ENCODE measurements at regions not wholly inside any gene's neighbourhood (a gene's known extent, or its start where the extent isn't known, plus 50 kb on each side); places are given as distances from the start of the nearest gene placed in this dataset.

DNA sequence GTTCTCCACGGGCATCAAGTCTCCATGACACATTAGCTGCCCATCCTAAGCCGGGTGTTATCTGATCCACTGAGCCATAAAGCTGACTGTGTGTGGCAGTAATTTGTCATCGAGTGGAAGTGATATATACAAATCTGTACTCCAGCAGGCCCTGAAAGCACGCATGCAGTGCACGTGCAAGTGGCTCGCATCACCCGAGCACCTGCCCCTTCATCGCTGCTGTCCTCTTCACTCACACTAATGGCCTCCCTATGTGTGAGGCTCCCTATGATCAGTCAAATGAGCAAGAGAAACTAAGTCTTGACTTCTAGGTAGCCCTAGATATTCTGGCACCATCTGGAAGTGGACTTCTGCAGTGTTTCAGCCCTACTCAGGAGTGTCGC is 248.6 kb downstream of the MATN1 start:
- H3K9me3 Mint-ChIP-seq = peaks cover 0 to 1% (median 0%) of the 10 kb centered on the region in 6 donors
- DNase-seq = no peak
- H3K4me3 Mint-ChIP-seq = no peak overlapping the region
- peaks cover 0 to 2% (median 0%) of the 10 kb centered on the region in 3 donors for H3K27me3 Mint-ChIP-seq (ENCODE audit: low read depth in 3 of 3)
- no peaks in the 10 kb centered on the region for H3K4me1 Mint-ChIP-seq
- peak overlapping the region in 1 of 6 donors; percentile 18 for H3K27ac Mint-ChIP-seq
- H3K36me3 Mint-ChIP-seq = no peaks in the 10 kb centered on the region

DNA sequence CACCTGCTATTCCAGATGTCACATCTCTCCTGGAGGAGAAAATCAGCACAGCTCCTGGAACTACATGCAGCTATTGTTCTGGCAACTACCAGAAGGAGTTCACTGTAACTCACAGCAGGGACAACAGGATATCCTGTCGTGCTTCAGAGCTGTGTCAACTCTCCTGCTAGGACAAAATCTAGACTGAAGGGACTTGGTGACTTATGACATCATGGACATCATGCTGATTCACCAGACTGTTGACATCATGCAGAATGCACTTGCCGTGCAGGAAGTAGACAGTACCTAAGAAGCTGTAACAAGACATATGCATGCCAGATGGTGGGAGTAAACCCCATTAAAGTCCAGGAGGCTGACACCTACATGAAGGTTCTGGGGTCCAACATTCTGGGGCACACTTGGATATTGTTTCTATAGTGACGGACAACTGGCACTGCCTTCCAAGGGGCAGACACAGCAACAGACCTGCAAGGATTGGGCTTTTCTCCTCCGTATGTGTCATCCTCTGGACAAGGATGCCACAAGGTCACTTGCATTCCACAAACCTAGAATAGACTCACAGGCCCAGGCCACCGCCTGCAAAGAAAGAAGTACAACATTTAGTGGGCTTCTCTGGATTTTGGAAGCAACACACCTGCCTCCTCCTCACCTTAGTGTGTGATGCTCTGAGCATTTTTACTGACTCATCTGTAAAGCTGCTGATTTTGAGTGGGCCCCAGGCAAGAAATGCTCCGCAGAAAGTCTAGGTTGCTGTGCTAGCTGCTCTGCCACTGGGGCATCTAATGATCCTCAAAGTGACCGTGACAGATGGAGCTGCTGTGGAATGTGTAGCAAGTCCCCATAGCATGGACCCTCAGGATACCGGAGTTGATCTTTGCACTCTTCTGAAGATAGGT is 249.2 kb downstream of the MATN1 start:
- Mint-ChIP-seq H3K27me3 (ENCODE audit: low read depth in 3 of 3) (peaks cover 0 to 2% (median 0%) of the 10 kb centered on the region in 3 donors), H3K9me3 (peaks cover 0 to 1% (median 0%) of the 10 kb centered on the region in 6 donors), H3K36me3 (no peaks in the 10 kb centered on the region), H3K27ac (no peak overlapping the region), H3K4me1 (no peaks in the 10 kb centered on the region), H3K4me3 (no peak overlapping the region)
- no peak for DNase-seq

DNA sequence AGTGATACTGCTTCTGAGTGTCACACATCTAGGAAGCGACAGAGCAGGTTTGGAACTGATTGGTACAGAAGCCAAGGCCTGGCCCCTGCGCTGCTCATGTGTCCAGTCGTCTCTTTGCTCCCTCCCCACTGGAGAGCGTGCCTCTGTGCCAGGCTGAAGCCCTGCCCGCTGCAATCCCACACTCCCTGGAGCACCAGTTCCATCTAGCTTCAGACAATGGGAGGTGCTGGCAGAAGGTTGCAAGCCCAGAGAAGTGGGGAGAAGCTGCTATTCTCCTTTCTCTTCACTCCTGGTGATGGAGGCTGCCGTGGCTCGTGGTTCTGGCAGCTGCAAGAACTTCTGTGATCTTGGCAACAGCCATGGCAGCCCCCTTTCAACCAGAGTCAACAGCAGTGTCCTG is 250.9 kb downstream of the MATN1 start:
- Mint-ChIP-seq H3K27me3 (ENCODE audit: low read depth in 3 of 3) (peaks cover 0 to 2% (median 0%) of the 10 kb centered on the region in 3 donors), H3K4me1 (no peaks in the 10 kb centered on the region), H3K9me3 (peaks cover 0 to 1% (median 0%) of the 10 kb centered on the region in 6 donors), H3K27ac (no peak overlapping the region), H3K36me3 (no peaks in the 10 kb centered on the region), H3K4me3 (no peak overlapping the region)
- DNase-seq = no peak

DNA sequence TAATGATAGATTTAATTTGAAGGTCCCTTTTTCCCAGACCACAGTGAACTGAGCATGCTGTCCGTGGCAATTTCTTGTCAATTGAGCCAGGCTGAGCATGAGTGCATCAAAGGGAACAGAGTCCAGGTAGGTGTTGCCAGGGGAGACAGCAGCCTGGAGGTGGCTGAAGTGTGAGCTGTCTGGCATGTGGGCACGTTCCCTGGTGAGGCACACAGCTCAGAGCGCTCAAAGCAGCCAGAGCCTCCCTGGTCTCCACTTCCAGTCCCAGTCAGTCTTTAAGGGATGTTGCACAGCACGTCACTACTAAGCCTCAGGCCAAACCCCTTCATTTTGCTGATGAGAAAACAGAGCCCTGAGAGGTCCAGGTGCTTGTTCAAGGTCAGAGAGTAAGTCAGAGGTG is 251.4 kb downstream of the MATN1 start:
- no peaks in the 10 kb centered on the region for H3K4me1 Mint-ChIP-seq
- H3K27me3 Mint-ChIP-seq (ENCODE audit: low read depth in 3 of 3) = peaks cover 0 to 2% (median 0%) of the 10 kb centered on the region in 3 donors
- no peak overlapping the region for H3K27ac Mint-ChIP-seq
- H3K4me3 Mint-ChIP-seq = no peak overlapping the region
- peaks cover 0 to 1% (median 0%) of the 10 kb centered on the region in 6 donors for H3K9me3 Mint-ChIP-seq
- no peak for DNase-seq
- H3K36me3 Mint-ChIP-seq = no peaks in the 10 kb centered on the region

DNA sequence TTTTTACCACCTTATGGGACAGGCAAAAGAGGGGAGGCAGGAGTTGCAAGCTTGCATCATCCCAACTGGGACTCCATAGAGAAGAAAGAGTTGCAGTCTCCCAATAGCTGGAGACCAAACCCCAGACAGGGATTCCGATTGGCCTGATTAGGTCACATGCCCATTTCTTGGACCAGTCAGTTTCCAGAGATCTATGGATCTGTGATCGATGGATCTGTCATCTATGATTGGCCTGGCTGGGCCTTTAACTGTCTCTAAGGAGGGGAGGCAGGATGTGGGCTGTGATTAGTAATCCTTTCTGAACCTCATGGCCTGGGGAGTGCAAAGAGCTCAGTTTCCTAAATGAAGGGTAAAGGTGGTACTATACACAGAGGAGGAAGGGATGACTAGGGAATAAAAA is 252.1 kb downstream of the MATN1 start:
- Mint-ChIP-seq H3K36me3 (no peaks in the 10 kb centered on the region), H3K4me1 (no peaks in the 10 kb centered on the region), H3K9me3 (peaks cover 0 to 1% (median 0%) of the 10 kb centered on the region in 6 donors), H3K27me3 (ENCODE audit: low read depth in 3 of 3) (peaks cover 0 to 2% (median 0%) of the 10 kb centered on the region in 3 donors), H3K27ac (no peak overlapping the region), H3K4me3 (no peak overlapping the region)
- DNase-seq = no peak

DNA sequence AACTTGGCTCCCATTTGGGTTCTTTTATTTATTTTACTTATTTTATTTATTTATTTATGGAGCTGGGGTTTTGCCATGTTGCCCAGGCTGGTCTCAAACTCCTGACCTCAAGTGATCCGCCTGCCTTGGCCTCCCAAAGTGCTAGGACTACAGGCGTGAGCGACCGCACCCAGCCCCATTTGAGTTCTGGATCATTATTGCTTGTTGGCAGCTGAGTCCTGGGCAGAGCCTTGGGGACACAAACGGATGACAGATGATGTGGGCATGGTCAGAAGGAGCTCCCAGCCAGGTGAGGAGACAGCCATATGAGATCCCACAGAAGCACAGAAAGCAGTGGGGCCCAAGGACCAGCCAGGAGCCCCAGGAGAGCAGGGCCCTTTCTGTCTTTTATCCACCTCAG is 254.0 kb downstream of the MATN1 start:
- Mint-ChIP-seq H3K27me3 (ENCODE audit: low read depth in 3 of 3) (peaks cover 0 to 2% (median 0%) of the 10 kb centered on the region in 3 donors), H3K27ac (no peak overlapping the region), H3K4me1 (no peaks in the 10 kb centered on the region), H3K4me3 (no peak overlapping the region), H3K9me3 (peaks cover 0 to 1% (median 0%) of the 10 kb centered on the region in 6 donors), H3K36me3 (no peaks in the 10 kb centered on the region)
- DNase-seq = no peak

DNA sequence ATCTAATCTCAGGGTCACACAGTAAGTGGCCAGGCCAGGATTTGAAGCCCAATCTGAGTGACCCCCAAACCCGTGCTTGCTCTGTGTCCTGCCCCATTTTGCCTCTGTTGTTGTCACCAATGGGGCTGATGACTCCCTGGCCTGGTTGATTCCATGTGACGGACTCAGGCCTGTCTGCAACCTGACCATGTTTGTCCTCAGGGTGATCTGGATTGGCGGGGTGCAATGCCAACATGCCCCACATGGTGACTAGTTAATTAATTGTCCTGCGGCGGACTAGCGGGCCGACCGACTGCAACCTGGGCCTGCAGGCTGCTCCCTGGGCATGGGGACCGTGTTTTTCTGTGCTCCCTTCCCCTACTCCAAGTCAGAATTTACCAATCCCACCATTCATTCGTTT is 256.3 kb downstream of the MATN1 start:
- no peaks in the 10 kb centered on the region for H3K4me1 Mint-ChIP-seq
- no peak for DNase-seq
- H3K27me3 Mint-ChIP-seq (ENCODE audit: low read depth in 3 of 3) = peaks cover 0 to 4% (median 0%) of the 10 kb centered on the region in 3 donors
- no peak overlapping the region for H3K27ac Mint-ChIP-seq
- peaks cover 0 to 1% (median 0%) of the 10 kb centered on the region in 6 donors for H3K9me3 Mint-ChIP-seq
- H3K36me3 Mint-ChIP-seq = no peaks in the 10 kb centered on the region
- no peak overlapping the region for H3K4me3 Mint-ChIP-seq

DNA sequence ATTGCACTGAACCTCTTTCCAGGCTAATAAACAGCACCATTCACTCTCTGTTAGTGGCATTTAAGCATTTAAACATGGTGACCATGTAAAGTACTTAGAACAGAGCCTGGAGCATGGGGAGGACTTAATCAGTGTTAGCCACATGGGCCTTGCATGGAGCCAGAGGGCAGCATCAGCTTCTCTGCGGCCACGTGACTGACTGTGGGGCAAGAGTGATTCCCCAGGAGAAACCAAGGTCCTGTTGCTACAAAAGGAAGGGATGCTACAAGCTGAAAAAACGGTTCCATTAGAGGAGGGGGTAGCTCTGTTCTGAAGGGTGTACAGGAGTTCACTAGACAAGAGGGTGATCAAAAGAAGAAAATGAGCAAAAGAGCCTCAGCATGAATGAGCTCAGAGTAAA is 256.8 kb downstream of the MATN1 start:
- Mint-ChIP-seq H3K36me3 (no peaks in the 10 kb centered on the region), H3K27me3 (ENCODE audit: low read depth in 3 of 3) (peaks cover 0 to 4% (median 0%) of the 10 kb centered on the region in 3 donors), H3K4me3 (no peak overlapping the region), H3K27ac (no peak overlapping the region), H3K9me3 (peaks cover 0 to 1% (median 0%) of the 10 kb centered on the region in 6 donors), H3K4me1 (no peaks in the 10 kb centered on the region)
- DNase-seq = no peak

DNA sequence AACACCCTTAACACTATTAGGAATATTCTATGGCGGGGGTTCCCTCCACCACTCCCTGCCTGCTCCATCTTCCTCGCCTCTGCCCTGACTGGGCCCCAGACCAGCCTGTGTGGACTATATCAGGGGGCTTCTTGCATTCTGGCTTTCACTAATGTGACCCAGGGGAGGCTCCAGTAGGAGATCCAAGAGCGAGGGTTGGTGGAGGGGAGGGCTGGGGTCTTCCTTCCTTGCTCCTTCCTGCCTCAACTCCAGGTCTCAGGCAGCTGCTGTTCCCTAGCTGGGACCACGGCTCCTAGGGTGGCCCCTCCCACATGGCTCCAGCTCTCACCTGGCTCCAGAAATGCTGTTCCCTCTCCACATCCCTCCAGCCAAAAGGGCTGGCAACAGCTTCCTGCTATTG is 257.4 kb downstream of the MATN1 start:
- no peak overlapping the region for H3K27ac Mint-ChIP-seq
- no peaks in the 10 kb centered on the region for H3K36me3 Mint-ChIP-seq
- H3K4me3 Mint-ChIP-seq = no peak overlapping the region
- no peak for DNase-seq
- peaks cover 0 to 1% (median 0%) of the 10 kb centered on the region in 6 donors for H3K9me3 Mint-ChIP-seq
- no peaks in the 10 kb centered on the region for H3K4me1 Mint-ChIP-seq
- peaks cover 0 to 4% (median 2%) of the 10 kb centered on the region in 3 donors for H3K27me3 Mint-ChIP-seq (ENCODE audit: low read depth in 3 of 3)

DNA sequence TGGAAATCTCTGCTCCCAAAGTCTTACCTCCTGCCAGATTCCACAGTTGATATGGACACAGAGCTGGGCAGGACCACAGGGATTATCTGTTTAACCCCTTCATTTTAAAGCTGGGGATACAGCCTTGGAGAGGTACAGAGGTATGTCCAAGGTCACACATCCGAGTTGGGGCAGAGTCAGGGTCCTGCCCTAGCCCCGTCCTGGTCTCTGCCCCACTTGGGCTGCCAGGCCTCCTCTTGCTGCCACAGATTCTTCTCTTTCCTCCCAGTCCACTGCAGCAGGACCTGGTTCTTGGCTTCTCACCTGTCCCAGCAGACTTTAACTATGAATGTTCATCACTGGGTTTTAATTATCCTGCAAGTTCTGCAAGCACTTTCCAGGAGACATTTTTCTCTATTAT is 258.3 kb downstream of the MATN1 start:
- DNase-seq = no peak
- Mint-ChIP-seq H3K9me3 (peaks cover 0 to 1% (median 0%) of the 10 kb centered on the region in 6 donors), H3K27ac (no peak overlapping the region), H3K27me3 (ENCODE audit: low read depth in 3 of 3) (peaks cover 0 to 4% (median 2%) of the 10 kb centered on the region in 3 donors), H3K4me1 (no peaks in the 10 kb centered on the region), H3K4me3 (no peak overlapping the region), H3K36me3 (no peaks in the 10 kb centered on the region)

DNA sequence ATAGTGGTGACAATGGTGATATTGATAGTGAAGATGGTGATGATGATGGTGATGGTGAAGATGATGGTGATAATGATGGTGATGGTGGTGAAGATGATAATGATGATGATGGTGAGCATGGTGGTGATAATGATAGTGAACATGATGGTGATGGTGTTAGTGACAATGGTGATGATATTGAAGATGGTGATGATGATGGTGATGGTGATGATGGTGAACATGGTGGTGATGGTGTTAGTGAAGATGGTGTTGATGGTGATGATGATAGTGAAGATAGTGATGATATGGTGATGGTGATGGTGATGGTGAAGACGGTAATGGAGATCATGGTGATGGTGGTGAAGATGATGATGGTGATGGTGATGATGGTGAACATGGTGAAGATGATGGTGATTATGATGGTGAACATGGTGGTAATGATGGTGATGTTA is 259.2 kb downstream of the MATN1 start:
- no peaks in the 10 kb centered on the region for H3K4me1 Mint-ChIP-seq
- no peak overlapping the region for H3K4me3 Mint-ChIP-seq
- peaks cover 0 to 1% (median 0%) of the 10 kb centered on the region in 6 donors for H3K9me3 Mint-ChIP-seq
- no peaks in the 10 kb centered on the region for H3K36me3 Mint-ChIP-seq
- no peak overlapping the region for H3K27ac Mint-ChIP-seq
- H3K27me3 Mint-ChIP-seq (ENCODE audit: low read depth in 3 of 3) = peaks cover 2% of the 10 kb centered on the region in 3 donors
- DNase-seq = no peak

DNA sequence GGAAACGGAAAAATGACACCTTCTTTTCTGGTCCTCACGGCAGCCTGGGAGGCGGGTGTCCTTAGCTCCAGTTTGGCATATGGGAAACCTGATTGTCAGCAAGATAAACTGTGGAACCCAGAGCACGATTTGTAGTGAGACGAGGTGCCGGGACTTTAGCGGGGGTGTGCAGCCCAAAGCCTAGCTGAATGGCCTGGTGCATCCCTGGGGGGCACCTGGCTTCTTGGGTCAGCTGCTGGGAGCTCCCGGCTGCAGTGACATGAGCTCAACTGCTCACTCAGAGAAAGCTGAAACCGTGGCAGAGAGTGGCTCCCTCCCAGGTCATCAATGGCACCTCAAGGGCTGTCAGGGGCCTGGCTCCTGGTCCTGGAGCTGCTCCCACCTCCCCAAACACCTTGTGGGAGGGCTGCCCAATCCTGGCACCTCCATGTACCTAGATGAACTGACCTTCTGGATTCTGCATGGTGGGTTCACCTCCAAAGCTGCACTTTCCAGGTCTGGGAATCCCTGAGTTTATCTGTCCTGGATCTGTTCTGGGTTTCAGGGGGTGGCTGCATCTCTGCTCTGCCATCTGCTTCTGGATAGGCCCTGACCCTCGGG is 260.5 kb downstream of the MATN1 start:
- peaks cover 2 to 3% (median 2%) of the 10 kb centered on the region in 3 donors for H3K27me3 Mint-ChIP-seq (ENCODE audit: low read depth in 3 of 3)
- no peaks in the 10 kb centered on the region for H3K36me3 Mint-ChIP-seq
- no peaks in the 10 kb centered on the region for H3K4me1 Mint-ChIP-seq
- peaks cover 0 to 1% (median 0%) of the 10 kb centered on the region in 6 donors for H3K9me3 Mint-ChIP-seq
- H3K4me3 Mint-ChIP-seq = no peak overlapping the region
- DNase-seq = no peak
- no peak overlapping the region for H3K27ac Mint-ChIP-seq

DNA sequence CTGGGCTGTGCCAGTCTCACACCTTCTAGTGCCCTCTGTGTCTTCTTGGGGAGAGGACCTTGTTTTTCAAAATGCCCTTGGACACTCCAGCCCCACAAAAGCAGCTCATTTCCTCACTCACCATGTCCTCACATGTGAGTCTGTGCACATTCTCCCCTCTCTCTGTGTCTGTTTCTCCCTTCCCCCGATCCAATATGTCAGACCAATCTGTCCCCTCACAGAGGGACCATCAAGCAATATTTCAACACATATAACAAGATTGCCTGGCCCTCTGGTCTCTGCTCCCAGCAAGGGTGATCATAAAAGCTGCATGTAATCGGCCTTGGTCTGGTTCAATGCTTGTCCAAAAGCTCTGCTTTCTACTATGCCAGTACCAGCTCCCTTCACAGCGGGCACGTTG is 261.2 kb downstream of the MATN1 start:
- peaks cover 0 to 1% (median 0%) of the 10 kb centered on the region in 6 donors for H3K9me3 Mint-ChIP-seq
- H3K27ac Mint-ChIP-seq = no peak overlapping the region
- H3K4me3 Mint-ChIP-seq = no peak overlapping the region
- peaks cover 2 to 9% (median 2%) of the 10 kb centered on the region in 3 donors for H3K27me3 Mint-ChIP-seq (ENCODE audit: low read depth in 3 of 3)
- DNase-seq = no peak
- no peaks in the 10 kb centered on the region for H3K36me3 Mint-ChIP-seq
- H3K4me1 Mint-ChIP-seq = no peaks in the 10 kb centered on the region

DNA sequence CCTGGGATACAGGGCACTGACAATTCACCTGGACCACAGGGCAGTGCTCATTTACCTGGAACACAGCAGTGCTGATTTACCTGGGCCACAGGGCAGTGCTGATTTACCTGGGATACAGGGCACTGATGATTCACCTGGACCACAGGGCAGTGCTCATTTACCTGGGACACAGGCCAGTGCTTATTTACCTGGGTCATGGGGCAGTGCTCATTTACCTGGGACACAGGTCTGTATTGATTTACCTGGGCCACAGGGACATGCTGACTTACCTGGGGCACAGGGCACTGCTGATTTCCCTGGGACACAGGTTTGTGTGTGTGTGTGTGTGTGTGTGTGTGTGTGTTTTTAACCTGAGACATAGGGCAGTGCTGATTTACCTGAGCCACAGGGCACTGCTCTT is 261.7 kb downstream of the MATN1 start:
- peaks cover 2 to 9% (median 2%) of the 10 kb centered on the region in 3 donors for H3K27me3 Mint-ChIP-seq (ENCODE audit: low read depth in 3 of 3)

More for the DNA sequence above, 261.7 kb downstream of the MATN1 start:
- no peak overlapping the region for H3K4me3 Mint-ChIP-seq
- no peak for DNase-seq
- H3K27ac Mint-ChIP-seq = no peak overlapping the region
- no peaks in the 10 kb centered on the region for H3K4me1 Mint-ChIP-seq
- H3K9me3 Mint-ChIP-seq = peaks cover 0 to 1% (median 0%) of the 10 kb centered on the region in 6 donors
- H3K36me3 Mint-ChIP-seq = no peaks in the 10 kb centered on the region

Measured in immature natural killer cell (primary cell).